ENCODE measurements at regions not wholly inside any gene's neighbourhood (a gene's known extent, or its start where the extent isn't known, plus 50 kb on each side); places are given as distances from the start of the nearest gene placed in this dataset.
"Not testable (repeated sequence)": the region's sequence is repeated elsewhere in the genome, so short reads cannot be mapped to it uniquely, and the experiment has no call there.

- not testable (repeated sequence) for DNase-seq (ENCODE audit: low spot score)
These were observed 1195.5 kb downstream of the TMEM121 start for GRCh38 chr14:106721926-106722325.

- not testable (repeated sequence) for DNase-seq (ENCODE audit: low spot score)
These were observed 1196.7 kb downstream of the TMEM121 start for GRCh38 chr14:106722813-106723687.

GRCh38 chr14:106727962-106728361, 1201.6 kb downstream of the TMEM121 start:
- DNase-seq (ENCODE audit: low spot score) = not testable (repeated sequence)

GRCh38 chr14:106728611-106729010, 1202.2 kb downstream of the TMEM121 start:
- DNase-seq (ENCODE audit: low spot score) = no peak

- DNase-seq (ENCODE audit: low spot score) = no peak
These were observed 1203.2 kb downstream of the TMEM121 start for GRCh38 chr14:106729551-106729950.

DNA sequence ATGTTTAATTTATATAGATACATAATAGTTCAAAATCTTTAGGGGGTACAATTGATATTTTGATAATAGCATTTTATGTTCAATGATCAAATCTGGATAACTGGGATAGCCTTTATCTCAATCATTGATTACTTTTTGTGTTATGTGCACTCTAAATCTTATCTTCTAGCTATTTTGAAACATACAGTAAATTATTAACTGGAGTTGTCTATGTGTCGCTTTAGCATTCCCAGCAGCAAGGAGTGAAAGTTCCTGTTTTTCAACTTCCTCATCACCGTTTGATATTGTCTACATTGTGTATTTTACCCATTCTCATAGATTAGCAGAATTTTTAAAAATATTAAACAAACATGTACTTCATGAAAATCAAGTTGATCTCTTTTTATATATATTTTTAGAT, 1207.4 kb downstream of the TMEM121 start:
- no peak for DNase-seq (ENCODE audit: low spot score)

DNA sequence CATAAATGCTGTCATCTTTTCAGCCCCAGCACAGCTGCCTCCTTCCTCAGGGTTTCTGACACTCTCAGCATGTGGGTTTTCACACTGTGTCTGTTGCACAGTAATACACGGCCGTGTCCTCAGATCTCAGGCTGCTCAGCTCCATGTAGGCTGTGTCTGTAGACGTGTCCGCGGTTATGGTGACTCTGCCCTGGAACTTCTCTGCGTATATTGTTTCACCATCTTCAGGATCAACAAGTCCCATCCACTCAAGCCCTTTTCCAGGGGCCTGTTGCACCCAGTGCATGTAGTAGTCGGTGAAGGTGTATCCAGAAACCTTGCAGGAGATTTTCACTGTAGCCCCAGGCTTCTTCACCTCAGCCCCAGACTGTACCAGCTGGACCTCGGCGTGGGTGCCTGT, 1210.6 kb downstream of the TMEM121 start:
- no peak for DNase-seq (ENCODE audit: low spot score)

DNA sequence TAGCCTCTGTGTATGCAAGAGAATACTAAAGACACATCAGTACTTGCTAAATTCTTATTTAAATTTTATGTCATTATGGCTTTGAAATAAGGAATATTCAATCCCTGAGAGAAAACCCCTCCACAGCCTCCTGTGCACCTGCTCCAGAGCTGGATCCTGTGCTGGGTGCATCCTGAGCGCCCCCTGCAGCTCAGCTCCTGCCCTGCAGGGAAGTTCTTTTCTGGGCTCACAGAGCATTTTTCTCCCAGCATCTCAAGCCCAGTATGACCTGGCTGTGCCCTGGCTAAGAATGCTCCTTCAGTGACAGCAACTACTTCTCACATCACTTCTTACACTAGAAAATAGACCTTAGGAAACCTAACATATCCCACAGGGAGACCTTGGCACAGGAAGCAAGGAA, 1211.7 kb downstream of the TMEM121 start:
- DNase-seq (ENCODE audit: low spot score) = no peak

DNA sequence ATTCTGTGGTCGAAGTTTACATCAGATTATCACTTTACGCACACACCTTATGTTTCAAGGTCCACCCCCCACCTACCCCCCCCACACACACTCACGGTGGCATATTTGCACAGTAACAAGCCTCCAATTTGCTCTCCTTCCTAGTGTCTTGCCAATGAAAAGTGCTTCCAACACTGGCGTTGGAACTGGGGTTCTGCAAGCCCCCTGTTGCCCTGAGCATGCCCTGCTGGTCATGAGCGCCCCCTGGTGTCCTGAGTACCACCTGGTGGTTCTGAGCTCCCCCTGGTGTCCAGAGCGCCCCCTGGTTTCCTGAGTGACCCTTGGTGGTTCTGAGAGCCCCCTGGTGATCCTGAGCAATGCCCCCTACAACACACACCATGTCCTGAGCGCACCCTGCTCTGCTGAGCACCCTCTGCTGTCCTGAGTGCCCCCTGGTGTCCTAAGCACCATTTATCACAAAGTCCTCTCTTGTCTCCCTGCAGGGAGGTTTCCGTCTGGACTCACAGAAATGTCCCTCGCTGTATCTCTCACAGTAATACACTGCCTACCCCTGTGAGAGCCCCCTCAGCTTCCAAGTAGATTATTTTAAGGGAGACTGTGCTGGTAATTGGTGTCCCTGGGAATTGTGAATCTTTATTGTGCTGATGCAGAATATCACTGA, 1212.3 kb downstream of the TMEM121 start:
- not testable (repeated sequence) for DNase-seq (ENCODE audit: low spot score)

- DNase-seq (ENCODE audit: low spot score) = not testable (repeated sequence)
These were observed 1214.9 kb downstream of the TMEM121 start for GRCh38 chr14:106741086-106741827.

GRCh38 chr14:106745016-106745767, 1218.8 kb downstream of the TMEM121 start:
- not testable (repeated sequence) for DNase-seq (ENCODE audit: low spot score)

DNA sequence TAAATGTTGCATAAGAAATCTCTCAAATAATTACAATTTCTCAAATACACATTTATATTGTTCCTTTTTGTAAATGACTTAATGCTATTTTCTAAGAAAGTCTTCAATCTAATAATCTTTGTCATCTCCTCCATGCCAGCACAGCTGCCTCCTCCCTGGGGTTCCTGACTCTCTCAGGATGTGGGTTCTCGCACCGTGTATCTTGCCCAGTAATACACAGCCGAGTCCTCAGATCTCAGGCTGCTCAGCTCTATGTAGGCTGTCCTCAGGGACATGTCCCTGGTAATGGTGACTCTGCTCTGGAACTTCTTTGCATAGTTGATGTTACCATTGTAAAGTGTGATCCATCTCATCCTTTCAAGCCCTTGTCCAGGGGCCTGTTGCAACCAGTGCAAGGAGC, 1223.7 kb downstream of the TMEM121 start:
- not testable (repeated sequence) for DNase-seq (ENCODE audit: low spot score)

DNA sequence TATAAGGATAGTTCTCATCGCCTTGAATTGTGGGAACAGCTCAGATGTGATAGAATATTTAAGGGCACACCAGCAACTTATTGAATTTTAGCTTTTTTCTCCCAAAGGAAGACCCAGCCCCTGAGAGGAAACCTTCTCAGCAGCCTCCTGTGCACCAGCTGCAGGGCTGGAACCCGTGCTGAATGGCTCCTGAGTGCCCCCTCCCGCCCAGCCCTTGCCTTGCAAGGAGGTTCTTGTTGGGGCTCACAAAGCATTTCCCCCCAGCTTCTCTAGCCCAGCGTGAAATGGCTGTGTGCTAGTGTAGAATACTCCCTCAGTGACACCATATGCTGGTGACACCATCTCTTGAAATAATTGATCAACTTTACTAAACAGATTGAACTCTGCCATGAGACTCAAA, 1227.4 kb downstream of the TMEM121 start:
- not testable (repeated sequence) for DNase-seq (ENCODE audit: low spot score)

GRCh38 chr14:106757444-106757843, 1231.1 kb downstream of the TMEM121 start:
- not testable (repeated sequence) for DNase-seq (ENCODE audit: low spot score)

- not testable (repeated sequence) for DNase-seq (ENCODE audit: low spot score)
These were observed 1235.8 kb downstream of the TMEM121 start for GRCh38 chr14:106761886-106762816.

DNA sequence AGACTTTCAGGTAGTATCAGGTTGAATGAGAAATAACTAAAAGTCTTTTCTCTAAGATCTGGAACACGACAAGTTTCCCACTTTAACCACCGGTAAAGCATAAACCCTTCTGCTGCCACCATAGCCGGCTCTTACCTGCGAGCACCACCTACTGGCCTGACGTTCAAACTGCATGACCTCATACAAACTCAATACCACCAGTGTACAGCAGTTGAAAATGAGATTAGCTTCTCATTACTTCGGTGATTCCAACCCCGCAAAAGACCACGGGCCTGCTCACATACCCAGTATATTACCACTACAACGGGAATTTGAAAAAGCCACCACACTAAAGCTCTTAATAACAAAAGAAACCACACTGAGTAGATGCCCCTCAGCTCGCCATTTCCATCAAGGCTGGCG, 1238.6 kb downstream of the TMEM121 start:
- DNase-seq (ENCODE audit: low spot score) = not testable (repeated sequence)

DNA sequence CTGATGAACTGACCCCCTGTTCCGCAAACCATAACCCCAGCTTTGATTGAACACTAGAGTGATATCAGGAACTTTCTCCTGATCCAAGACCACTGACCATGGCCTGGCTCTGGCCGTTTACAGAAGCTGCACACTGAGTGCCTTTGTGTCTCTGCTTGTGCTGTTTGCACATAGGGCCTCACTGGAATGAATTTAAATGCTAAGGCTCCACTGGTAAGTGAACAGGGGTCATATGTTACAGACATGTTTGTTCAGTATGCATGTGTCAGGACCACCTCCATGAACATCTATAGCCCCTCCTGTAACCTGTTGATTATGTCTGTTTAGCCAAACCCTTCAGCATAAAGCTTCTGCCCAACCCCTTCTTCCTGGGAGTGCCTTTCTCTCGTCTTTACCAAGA, 1239.8 kb downstream of the TMEM121 start:
- no peak for DNase-seq (ENCODE audit: low spot score)

GRCh38 chr14:106766551-106767277, 1240.3 kb downstream of the TMEM121 start:
- DNase-seq (ENCODE audit: low spot score) = not testable (repeated sequence)

DNA sequence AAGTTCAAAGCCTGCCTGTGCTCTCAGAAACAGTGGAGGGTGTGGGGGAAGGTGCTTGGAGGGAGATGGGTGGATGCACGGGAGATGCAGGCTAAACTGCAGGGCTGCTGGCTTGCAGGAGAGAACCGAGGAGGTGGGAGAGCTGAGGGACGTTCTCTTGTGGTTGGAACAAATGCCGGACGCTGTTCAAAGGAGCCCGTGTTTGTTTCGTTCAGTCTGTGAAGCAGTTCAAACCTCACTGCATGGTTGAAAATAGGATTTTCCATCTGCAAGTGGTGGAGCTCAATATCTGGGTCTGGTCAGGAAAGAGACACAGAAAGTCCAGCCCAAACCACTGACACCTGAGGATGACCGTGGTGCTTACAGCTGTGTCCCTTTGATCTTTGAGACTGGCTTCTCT, 1241.8 kb downstream of the TMEM121 start:
- DNase-seq (ENCODE audit: low spot score) = not testable (repeated sequence)
